Astrocyte (in vitro differentiated cells and primary cell): ENCODE measurements at regions not wholly inside any gene's neighbourhood (a gene's known extent, or its start where the extent isn't known, plus 50 kb on each side); places are given as distances from the start of the nearest gene placed in this dataset.

Source experiments
- DNase-seq: peaks from one replicate; pipeline ENCODE4 v3.0.0-alpha.2; 2010; ENCODE audit warnings: low read depth
- FAIRE-seq: peaks from 2 replicates; lab custom pipeline; 2011; peaks lifted over from hg19 to GRCh38; lab: Jason Lieb, UNC
- H2AFZ ChIP-seq: 2 replicates; pipeline ENCODE4 v1.6.0; 2012; ENCODE audit warnings: low read depth, low read length, inconsistent platforms
- H3K27ac ChIP-seq: 2 replicates; pipeline ENCODE4 v1.5.1; 2011; ENCODE audit warnings: low read depth, low read length, inconsistent platforms
- H3K27me3 ChIP-seq: 2 replicates; pipeline ENCODE4 v1.6.0; 2011; ENCODE audit warnings: low read length, inconsistent platforms; ENCODE audit not compliant: insufficient read depth
- H3K36me3 ChIP-seq: 2 replicates; pipeline ENCODE4 v1.5.1; 2011; ENCODE audit warnings: low read length, inconsistent platforms; ENCODE audit not compliant: insufficient read depth
- H3K4me1 ChIP-seq: 2 replicates; pipeline ENCODE4 v1.5.1; 2011; ENCODE audit warnings: low read length, inconsistent platforms; ENCODE audit not compliant: insufficient read depth
- H3K4me2 ChIP-seq: 2 replicates; pipeline ENCODE4 v1.6.0; 2012; ENCODE audit warnings: low read length, inconsistent platforms
- H3K4me3 ChIP-seq: 2 replicates; pipeline ENCODE4 v1.5.1; 2011; ENCODE audit warnings: low read depth, mild to moderate bottlenecking, low read length, inconsistent platforms; ENCODE audit not compliant: insufficient read depth
- H3K79me2 ChIP-seq: 2 replicates; pipeline ENCODE4 v1.6.0; 2012; ENCODE audit warnings: mild to moderate bottlenecking, low read length, inconsistent platforms; ENCODE audit not compliant: insufficient read depth
- H3K9ac ChIP-seq: 2 replicates; pipeline ENCODE4 v1.6.0; 2012; ENCODE audit warnings: mild to moderate bottlenecking, low read length, inconsistent platforms
- H3K9me3 ChIP-seq: 2 replicates; pipeline ENCODE4 v1.5.1; 2012; ENCODE audit warnings: low read depth, mild to moderate bottlenecking, low read length, inconsistent platforms; ENCODE audit not compliant: insufficient read depth
- H4K20me1 ChIP-seq: 2 replicates; pipeline ENCODE4 v1.6.0; 2012; ENCODE audit warnings: low read length, inconsistent platforms; ENCODE audit not compliant: insufficient read depth
- H3K27ac Mint-ChIP-seq: one replicate; pipeline ENCODE4 v1.8.0; 2021; ENCODE audit warnings: mild to moderate bottlenecking, mixed read lengths; ENCODE audit not compliant: unreplicated experiment
- H3K27me3 Mint-ChIP-seq: one replicate; pipeline ENCODE4 v1.8.0; 2021; ENCODE audit warnings: low read depth, mixed read lengths; ENCODE audit not compliant: unreplicated experiment
- H3K36me3 Mint-ChIP-seq: one replicate; pipeline ENCODE4 v1.8.0; 2021; ENCODE audit warnings: low read depth, mixed read lengths; ENCODE audit not compliant: unreplicated experiment
- H3K4me1 Mint-ChIP-seq: one replicate; pipeline ENCODE4 v1.8.0; 2021; ENCODE audit warnings: low read depth, mixed read lengths; ENCODE audit not compliant: unreplicated experiment
- H3K4me3 Mint-ChIP-seq: one replicate; pipeline ENCODE4 v1.8.0; 2021; ENCODE audit warnings: mild to moderate bottlenecking, moderate library complexity, mixed read lengths; ENCODE audit not compliant: unreplicated experiment
- H3K9me3 Mint-ChIP-seq: one replicate; pipeline ENCODE4 v1.8.0; 2021; ENCODE audit warnings: mild to moderate bottlenecking, mixed read lengths; ENCODE audit not compliant: unreplicated experiment
- CTCF ChIP-seq: IDR thresholded peaks from 2 replicates; pipeline ENCODE4 v1.5.1; 2011; ENCODE audit warnings: low read depth, mild to moderate bottlenecking, inconsistent platforms, low read length, moderate library complexity; ENCODE audit not compliant: insufficient read depth
- EZH2 ChIP-seq: IDR thresholded peaks from 2 replicates; pipeline ENCODE4 v1.6.1; 2012; ENCODE audit warnings: mild to moderate bottlenecking, low read length, inconsistent platforms; ENCODE audit not compliant: insufficient read depth

DNA sequence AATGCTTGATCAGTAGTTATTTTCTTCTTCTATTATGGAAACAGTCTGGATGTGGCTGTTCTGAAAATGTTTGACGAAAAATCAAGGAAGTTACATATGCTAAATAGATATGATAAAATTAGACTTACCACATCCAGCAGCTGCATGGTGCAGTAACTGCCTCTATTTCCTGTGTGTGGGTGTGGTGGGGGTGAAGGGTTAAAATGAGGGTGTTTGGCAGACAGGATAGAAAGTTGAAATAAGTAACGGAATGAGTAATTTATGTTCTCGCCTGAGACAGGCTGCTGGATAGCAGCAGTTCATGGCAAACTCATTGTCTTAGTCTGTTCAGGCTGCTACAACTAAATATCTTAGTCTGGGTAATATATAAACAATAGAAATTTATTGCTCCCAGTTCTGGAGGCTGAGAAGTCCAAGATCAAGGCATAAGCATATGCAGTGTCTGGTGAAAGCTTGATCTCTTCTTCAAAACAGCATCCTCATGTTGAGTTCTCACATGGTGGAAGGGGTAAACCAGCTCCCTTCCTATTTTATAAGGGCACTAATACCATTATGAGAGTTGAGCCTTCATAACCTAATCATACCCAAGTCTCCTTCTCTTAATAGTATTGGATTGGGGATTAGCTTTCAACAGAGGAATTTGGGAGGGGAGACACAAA lies 1248.9 kb downstream of the SLITRK5 start:
- no peak overlapping the region for H2AFZ ChIP-seq
- H3K36me3 ChIP-seq = no peaks in the 10 kb centered on the region
- no peaks in the 10 kb centered on the region for H4K20me1 ChIP-seq
- Mint-ChIP-seq H3K4me3 (no peak overlapping the region), H3K9me3 (no peaks in the 10 kb centered on the region), H3K27ac (no peak overlapping the region), H3K36me3 (no peaks in the 10 kb centered on the region), H3K27me3 (no peaks in the 10 kb centered on the region), H3K4me1 (no peaks in the 10 kb centered on the region)
- no peak for TF ChIP-seq CTCF
- DNase-seq = no peak
- no peak overlapping the region for H3K9ac ChIP-seq
- H3K27me3 ChIP-seq = no peaks in the 10 kb centered on the region
- H3K79me2 ChIP-seq = no peaks in the 10 kb centered on the region
- H3K9me3 ChIP-seq = no peaks in the 10 kb centered on the region
- H3K4me3 ChIP-seq = no peak overlapping the region
- H3K27ac ChIP-seq = no peak overlapping the region
- H3K4me1 ChIP-seq = no peaks in the 10 kb centered on the region
- FAIRE-seq = no peak
- H3K4me2 ChIP-seq = no peak overlapping the region

DNA sequence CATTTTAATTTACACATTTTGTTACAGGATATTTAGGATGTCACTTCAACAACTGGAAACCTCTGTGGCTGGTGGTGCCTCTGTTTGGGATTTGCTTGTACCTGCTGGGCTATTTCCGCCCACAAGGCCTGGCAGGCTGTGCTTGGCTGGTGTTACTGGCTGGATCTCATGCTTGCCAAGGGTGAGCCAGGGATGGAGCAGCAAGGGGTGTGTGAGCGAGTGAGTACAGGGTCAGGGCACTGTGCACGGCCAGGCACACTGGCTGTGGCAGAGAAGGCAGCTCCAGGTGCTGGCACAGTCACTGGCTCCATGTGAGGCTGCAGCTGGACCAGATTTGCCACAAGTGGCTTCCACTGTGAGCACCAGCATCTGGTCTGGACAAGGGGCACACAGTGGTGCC lies 1254.8 kb downstream of the SLITRK5 start:
- FAIRE-seq = no peak
- H2AFZ ChIP-seq = no peak overlapping the region

More for the DNA sequence above, 1254.8 kb downstream of the SLITRK5 start:
- H3K36me3 ChIP-seq = no peaks in the 10 kb centered on the region
- no peaks in the 10 kb centered on the region for H4K20me1 ChIP-seq
- TF ChIP-seq EZH2 = no peak
- no peak for TF ChIP-seq CTCF
- H3K27ac ChIP-seq = no peak overlapping the region
- no peak overlapping the region for H3K4me3 ChIP-seq
- H3K9ac ChIP-seq = no peak overlapping the region
- no peaks in the 10 kb centered on the region for H3K27me3 Mint-ChIP-seq
- no peaks in the 10 kb centered on the region for H3K4me1 ChIP-seq
- no peak for DNase-seq
- H3K9me3 Mint-ChIP-seq = no peaks in the 10 kb centered on the region
- H3K79me2 ChIP-seq = no peaks in the 10 kb centered on the region
- H3K27ac Mint-ChIP-seq = no peak overlapping the region
- no peaks in the 10 kb centered on the region for H3K36me3 Mint-ChIP-seq
- no peaks in the 10 kb centered on the region for H3K9me3 ChIP-seq
- H3K4me3 Mint-ChIP-seq = no peak overlapping the region
- no peaks in the 10 kb centered on the region for H3K4me1 Mint-ChIP-seq
- H3K27me3 ChIP-seq = no peaks in the 10 kb centered on the region
- H3K4me2 ChIP-seq = no peak overlapping the region
